GM18858 (cell line): ENCODE measurements at regions not wholly inside any gene's neighbourhood (a gene's known extent, or its start where the extent isn't known, plus 50 kb on each side); places are given as distances from the start of the nearest gene placed in this dataset.

Source experiments
- ATAC-seq: cut with Tn5 transposase; IDR thresholded peaks from one replicate; pipeline ENCODE4 v1.9.1; 2021; ENCODE audit not compliant: unreplicated experiment

GRCh38 chr13:104442536-104442935 lies 1376.3 kb upstream of the SLC10A2 start:
- no peak for ATAC-seq

GRCh38 chr13:104436555-104436954 lies 1370.3 kb upstream of the SLC10A2 start:
- ATAC-seq: no peak

GRCh38 chr13:104431895-104432294 lies 1365.7 kb upstream of the SLC10A2 start:
- ATAC-seq: no peak

GRCh38 chr13:104426435-104426834 lies 1360.2 kb upstream of the SLC10A2 start:
- ATAC-seq: no peak

GRCh38 chr13:104422668-104423067 lies 1356.5 kb upstream of the SLC10A2 start:
- no peak for ATAC-seq

- no peak for ATAC-seq
Observed at GRCh38 chr13:104416973-104417372, 1350.8 kb upstream of the SLC10A2 start.

GRCh38 chr13:104414771-104415170 lies 1348.6 kb upstream of the SLC10A2 start:
- no peak for ATAC-seq

GRCh38 chr13:104414181-104414580 lies 1348.0 kb upstream of the SLC10A2 start:
- ATAC-seq: no peak

- ATAC-seq: no peak
Observed at GRCh38 chr13:104411141-104411765, 1345.0 kb upstream of the SLC10A2 start.

- no peak for ATAC-seq
Observed at GRCh38 chr13:104408733-104409132, 1342.5 kb upstream of the SLC10A2 start.

- ATAC-seq: no peak
Observed at GRCh38 chr13:104404325-104404724, 1338.1 kb upstream of the SLC10A2 start.

GRCh38 chr13:104389691-104390090 lies 1323.5 kb upstream of the SLC10A2 start:
- ATAC-seq: no peak

- ATAC-seq: no peak
Observed at GRCh38 chr13:104387510-104387909, 1321.3 kb upstream of the SLC10A2 start.

GRCh38 chr13:104385404-104385803 lies 1319.2 kb upstream of the SLC10A2 start:
- no peak for ATAC-seq

- ATAC-seq: no peak
Observed at GRCh38 chr13:104382951-104383350, 1316.7 kb upstream of the SLC10A2 start.

- no peak for ATAC-seq
Observed at GRCh38 chr13:104376588-104376987, 1310.4 kb upstream of the SLC10A2 start.

GRCh38 chr13:104375614-104376013 lies 1309.4 kb upstream of the SLC10A2 start:
- ATAC-seq: no peak

GRCh38 chr13:104372095-104372655 lies 1306.0 kb upstream of the SLC10A2 start:
- ATAC-seq: no peak

- ATAC-seq: no peak
Observed at GRCh38 chr13:104365430-104365829, 1299.2 kb upstream of the SLC10A2 start.

GRCh38 chr13:104357672-104358354 lies 1291.6 kb upstream of the SLC10A2 start:
- no peak for ATAC-seq

GRCh38 chr13:104357174-104357573 lies 1291.0 kb upstream of the SLC10A2 start:
- no peak for ATAC-seq

- no peak for ATAC-seq
Observed at GRCh38 chr13:104355041-104355670, 1288.9 kb upstream of the SLC10A2 start.
